ENCODE measurements at regions not wholly inside any gene's neighbourhood (a gene's known extent, or its start where the extent isn't known, plus 50 kb on each side); places are given as distances from the start of the nearest gene placed in this dataset.
"Not testable (repeated sequence)": the region's sequence is repeated elsewhere in the genome, so short reads cannot be mapped to it uniquely, and the experiment has no call there.

DNA sequence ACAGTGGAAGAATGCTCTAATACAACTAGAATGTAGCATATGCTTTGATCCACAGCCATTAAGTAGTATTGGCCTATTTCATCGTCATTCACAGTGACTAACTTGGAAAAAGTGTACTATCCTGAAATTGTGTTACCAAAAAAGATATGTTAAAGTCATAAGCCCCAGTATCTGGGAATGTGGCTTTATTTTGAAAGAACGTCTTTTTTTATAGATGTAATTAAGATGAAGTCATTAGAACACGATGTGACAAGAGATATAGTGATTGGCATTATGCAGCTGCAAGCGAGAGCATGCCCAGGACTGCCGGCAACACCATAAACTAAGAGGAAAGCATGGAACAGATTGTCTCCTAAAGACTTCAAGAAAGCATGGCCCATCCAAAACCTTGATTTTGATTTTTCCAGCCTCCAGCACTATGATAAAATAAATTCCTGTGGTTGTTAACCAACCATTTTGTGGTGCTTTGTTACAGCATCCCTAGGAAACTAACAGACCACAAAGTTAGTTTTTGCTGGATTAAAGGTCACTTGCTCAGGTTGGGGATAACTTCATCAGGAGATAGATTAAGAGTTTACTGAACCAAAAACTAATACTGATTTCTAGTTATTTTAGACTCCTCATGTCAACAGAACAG is 870.6 kb upstream of the LRRC4C start:
- DNase-seq = no peak

DNA sequence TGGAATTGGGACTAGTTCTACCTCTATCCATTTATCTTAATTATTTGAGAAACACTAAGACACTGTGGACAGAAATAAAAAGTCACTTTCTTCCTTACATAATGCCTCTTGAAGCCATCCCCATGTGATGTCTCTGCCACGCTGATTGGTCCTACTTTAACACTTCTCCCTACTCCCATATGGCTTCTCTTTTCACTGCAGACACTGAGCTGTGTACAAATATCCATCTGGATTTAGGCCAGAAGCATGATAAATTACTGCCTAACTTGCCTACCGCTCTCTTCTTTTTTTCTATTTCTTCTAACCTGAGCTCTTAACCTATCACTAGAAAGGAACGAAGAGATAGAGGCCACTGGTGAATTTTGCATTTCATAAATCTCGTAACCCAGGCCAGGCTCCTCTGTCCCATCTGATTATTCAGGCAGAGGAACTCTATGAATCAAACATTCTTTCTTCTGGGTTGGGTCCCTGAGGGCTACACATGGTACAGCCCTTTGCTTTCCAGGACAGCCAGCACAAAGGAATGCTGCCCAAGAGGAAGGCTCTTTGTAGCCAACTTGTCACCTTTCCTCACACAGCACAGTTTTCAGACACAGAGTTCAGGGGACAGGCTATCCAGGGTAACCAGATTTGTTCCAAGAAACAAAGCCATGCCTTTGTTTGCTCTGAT is 878.5 kb upstream of the LRRC4C start:
- DNase-seq = no peak

DNA sequence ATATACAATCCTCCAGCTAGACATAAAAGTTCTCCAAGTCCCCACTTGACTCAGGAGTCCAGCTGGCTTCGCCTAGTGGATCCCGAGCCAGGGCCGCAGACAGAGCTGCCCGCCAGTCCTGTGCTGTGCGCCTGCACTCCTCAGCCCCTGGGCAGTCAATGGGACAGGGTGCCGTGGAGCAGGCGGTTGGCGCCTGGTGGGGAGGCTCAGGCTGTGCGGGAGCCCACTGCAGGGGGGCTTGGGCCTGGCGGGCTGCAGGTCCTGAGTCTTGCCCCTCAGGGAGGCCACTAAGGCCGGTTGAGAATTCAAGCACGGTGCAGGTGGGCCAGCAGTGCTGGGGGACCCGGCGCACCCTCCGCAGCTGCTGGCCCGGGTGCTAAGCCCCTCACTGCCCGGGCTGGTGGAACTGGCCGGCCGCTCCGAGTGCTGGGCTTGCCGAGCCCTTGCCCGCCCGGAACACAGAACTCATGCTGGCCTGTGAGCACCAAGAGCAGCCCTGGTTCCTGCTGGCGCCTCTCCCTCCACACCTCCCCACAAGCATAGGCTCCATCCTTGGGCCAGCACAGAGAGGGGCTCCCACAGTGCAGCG is 884.8 kb upstream of the LRRC4C start:
- no peak for DNase-seq

DNA sequence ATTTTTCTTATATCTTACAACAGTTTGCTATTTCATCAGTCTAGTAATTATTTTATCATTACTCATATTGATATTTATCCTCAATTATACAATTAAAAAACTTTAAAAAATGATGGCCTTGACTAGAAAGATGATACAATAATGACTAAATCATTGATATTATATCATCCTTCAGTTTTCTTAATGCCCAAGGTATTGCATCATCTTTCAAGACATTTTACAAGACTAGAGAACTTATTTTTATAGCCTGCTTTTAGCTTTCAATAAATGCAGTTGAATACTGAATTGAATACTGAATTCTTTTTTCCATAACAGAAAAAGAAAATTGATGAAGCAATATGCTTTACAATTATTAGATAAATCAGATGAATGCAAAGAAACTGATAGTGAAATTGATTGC is 886.5 kb upstream of the LRRC4C start:
- DNase-seq = no peak

- no peak for DNase-seq
Measured at GRCh38 chr11:42363701-42364100, 904.2 kb upstream of the LRRC4C start.

DNA sequence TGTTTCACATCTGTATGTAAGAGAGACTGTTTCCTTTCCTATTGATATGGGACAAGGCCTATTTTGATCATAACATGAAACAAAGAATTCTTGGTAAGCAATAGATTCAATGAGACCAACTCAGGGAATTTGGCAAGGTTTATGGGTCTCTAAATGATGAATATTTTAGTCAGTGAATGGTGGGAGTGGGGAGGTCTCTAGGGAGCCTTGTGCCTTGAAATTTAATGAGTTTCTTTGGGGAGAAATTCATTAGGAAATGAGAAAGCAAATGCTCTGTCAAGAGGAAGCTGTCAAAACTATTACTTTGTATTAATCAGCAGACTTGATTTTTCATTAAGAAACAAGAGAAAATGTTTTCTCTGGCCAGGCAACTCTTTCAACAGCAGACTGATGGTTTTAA is 921.7 kb upstream of the API5 start:
- no peak for DNase-seq

GRCh38 chr11:42397483-42397882 is 914.3 kb upstream of the API5 start:
- no peak for DNase-seq

- peak; percentile 14 to 30 for DNase-seq
Measured at GRCh38 chr11:42407341-42407740, 904.5 kb upstream of the API5 start.

DNA sequence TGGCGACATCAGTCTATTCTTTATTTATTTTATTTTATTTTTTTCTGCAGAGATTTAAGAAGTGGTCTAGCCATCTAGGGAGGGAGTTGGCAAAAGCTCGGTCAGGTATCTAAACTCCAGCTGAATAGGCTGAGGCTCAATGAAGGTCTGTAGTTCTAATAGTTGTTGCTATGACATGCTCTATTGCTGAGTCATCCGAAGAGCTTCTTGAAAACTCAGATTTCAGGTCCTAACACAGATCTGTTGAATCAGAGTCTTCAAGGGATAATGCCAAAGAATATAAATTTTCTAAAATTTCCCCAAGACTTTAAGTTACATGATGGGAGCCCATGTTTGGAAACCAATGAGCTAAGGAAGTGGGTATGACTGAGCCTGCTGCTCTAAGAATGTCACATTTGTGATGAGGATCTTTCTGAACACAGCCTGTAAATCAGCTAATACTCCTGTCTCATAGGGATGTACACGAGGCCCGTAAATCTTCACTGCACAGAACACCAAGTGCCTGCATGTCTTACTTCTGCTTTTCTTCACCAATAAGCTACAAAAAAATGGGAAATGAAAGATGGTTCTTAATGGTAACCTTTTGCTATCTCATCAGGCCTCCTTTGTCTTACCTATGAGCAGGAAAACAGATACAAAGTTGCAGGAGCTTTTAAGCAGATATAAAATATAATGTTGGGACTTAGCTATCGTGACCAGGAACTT is 901.4 kb upstream of the API5 start:
- no peak for DNase-seq

GRCh38 chr11:42412590-42412989 is 899.2 kb upstream of the API5 start:
- no peak for DNase-seq

DNA sequence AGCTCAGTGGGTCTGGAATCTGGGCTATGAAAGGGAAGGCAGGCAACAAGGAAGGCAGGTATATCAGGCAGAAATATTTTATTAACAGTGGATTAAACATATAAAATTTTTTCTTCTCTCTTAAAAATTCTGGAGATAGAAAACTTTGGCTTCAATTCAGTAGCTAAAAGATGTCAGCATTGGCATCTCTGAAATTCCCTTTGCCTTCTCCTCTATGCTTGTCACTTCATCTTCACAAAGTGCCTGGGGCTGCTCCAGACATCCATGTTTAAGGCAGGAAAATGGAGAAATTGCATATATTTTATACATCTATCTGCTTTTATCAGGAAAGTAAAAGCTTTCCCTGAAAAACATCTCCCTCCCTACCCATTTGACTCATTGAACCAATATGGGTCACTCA is 894.1 kb upstream of the API5 start:
- no peak for DNase-seq

DNA sequence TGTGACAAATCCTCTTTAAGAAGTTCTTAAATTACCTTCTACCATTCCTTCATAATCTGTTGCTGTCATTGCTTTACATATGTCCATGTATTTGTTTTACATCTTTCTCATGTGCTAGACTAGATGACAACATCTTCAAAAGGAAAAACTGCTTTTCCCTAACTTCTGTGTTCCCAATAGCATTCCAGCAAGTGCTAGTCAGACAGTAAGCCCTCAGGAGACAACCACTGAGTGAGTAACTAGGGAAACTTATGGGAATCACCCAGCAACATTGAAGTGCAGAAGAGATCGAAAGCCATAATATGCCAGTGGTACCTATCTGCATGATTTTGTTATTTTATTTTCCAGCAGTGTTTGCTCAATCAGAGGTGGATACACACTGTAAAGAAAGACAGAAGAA is 889.7 kb upstream of the API5 start:
- DNase-seq = no peak

- DNase-seq = not testable (repeated sequence)
Measured at GRCh38 chr11:42434911-42435310, 876.9 kb upstream of the API5 start.

DNA sequence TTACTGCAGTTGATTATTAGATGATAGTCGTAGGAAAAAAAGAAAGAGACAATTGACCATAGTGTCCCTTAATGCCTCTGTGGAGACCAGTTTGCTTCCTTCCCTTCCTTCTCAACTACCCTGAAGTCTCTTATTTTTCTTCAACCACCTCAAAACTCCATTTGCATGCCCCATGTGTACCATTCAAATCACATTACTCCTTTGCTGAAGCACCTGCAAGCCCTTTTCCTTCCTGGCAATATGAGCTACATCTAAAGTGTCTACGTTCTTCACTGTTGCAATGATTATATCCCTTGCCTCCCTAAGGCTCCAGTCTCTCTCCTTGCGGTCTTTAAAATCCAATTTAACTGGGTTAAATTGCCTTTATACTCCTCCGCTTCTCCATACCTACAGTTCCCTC is 867.4 kb upstream of the API5 start:
- DNase-seq = no peak

- DNase-seq = no peak
Measured at GRCh38 chr11:42462558-42463310, 849.1 kb upstream of the API5 start.

DNA sequence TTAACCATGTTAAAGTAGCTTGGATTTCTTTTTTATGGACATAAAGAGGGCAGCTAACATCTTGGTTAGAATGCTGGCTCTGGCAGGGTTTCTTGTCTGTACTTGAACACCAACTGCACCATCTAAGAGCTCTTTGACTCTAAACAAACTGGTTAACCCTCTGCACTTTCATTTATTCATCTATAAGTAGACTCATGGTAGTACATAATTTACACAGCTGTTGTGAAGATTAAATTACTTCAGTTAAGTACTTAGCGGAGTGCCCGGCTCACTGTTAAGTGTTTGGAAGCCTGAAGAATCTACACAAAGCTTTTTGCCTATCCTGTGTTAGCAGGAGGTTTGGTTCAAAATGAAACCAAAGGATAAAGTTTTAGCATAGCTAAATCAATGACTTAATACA is 846.2 kb upstream of the API5 start:
- no peak for DNase-seq

DNA sequence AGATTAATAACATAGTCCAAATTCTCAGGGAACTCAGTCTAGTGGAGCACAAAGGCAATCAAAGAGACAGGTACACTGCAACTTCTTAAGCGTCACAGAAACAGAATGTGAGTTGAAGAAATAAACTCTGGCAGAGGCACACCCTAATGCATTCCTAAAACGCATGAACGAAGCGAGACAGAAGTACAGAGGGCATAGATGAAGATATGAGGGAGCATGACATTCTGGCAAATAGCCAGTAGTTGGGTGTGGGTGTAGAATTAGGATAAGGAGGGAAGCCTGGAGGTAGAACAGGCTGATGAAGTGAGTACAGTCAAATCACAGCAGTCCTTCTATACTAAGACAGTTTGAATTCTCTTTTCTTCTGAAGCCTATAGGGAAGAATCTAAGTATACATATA is 838.7 kb upstream of the API5 start:
- DNase-seq = no peak

- DNase-seq = no peak
Measured at GRCh38 chr11:42482822-42483221, 829.0 kb upstream of the API5 start.

- DNase-seq = no peak
Measured at GRCh38 chr11:42490506-42490905, 821.3 kb upstream of the API5 start.

- no peak for DNase-seq
Measured at GRCh38 chr11:42494459-42494858, 817.3 kb upstream of the API5 start.

- no peak for DNase-seq
Measured at GRCh38 chr11:42498971-42499370, 812.8 kb upstream of the API5 start.

- DNase-seq = no peak
Measured at GRCh38 chr11:42502151-42502550, 809.6 kb upstream of the API5 start.

- no peak for DNase-seq
Measured at GRCh38 chr11:42521994-42522393, 789.8 kb upstream of the API5 start.

Data from NCI-H1930 (cell line).